Trophoblast cell (in vitro differentiated cells and primary cell): ENCODE measurements at regions not wholly inside any gene's neighbourhood (a gene's known extent, or its start where the extent isn't known, plus 50 kb on each side); places are given as distances from the start of the nearest gene placed in this dataset.

Experiments used
- DNase-seq, 2 donors: peaks; one replicate each; pipeline ENCODE4 v3.0.0-alpha.2; 2016
- H2AFZ ChIP-seq: 2 replicates; pipeline ENCODE4 v1.6.1; 2013; ENCODE audit warnings: low read length, moderate library complexity, mild to moderate bottlenecking; ENCODE audit not compliant: insufficient read depth, poor library complexity
- H2AK5ac ChIP-seq: 2 replicates; pipeline ENCODE4 v1.6.1; 2013; ENCODE audit warnings: mild to moderate bottlenecking, low read length
- H2BK120ac ChIP-seq: 2 replicates; pipeline ENCODE4 v1.6.1; 2013; ENCODE audit warnings: low read length, mild to moderate bottlenecking, moderate library complexity; ENCODE audit not compliant: insufficient read depth, poor library complexity
- H2BK12ac ChIP-seq: 2 replicates; pipeline ENCODE4 v1.6.1; 2013; ENCODE audit warnings: mild to moderate bottlenecking, low read length, moderate library complexity
- H2BK5ac ChIP-seq: 2 replicates; pipeline ENCODE4 v1.6.1; 2013; ENCODE audit warnings: low read length, low read depth, moderate library complexity, mild to moderate bottlenecking; ENCODE audit not compliant: poor library complexity
- H3K14ac ChIP-seq: 2 replicates; pipeline ENCODE4 v1.6.1; 2013; ENCODE audit warnings: mild to moderate bottlenecking, low read length
- H3K18ac ChIP-seq: 2 replicates; pipeline ENCODE4 v1.6.1; 2013; ENCODE audit warnings: mild to moderate bottlenecking, low read length
- H3K23ac ChIP-seq: 2 replicates; pipeline ENCODE4 v1.6.1; 2013; ENCODE audit warnings: low read length
- H3K27ac ChIP-seq: 2 replicates; pipeline ENCODE4 v1.5.1; 2013; ENCODE audit warnings: low read depth, mild to moderate bottlenecking, inconsistent platforms, low read length, moderate library complexity
- H3K27me3 ChIP-seq: 2 replicates; pipeline ENCODE4 v1.6.1; 2013; ENCODE audit warnings: inconsistent platforms, mild to moderate bottlenecking, low read length, moderate library complexity; ENCODE audit not compliant: insufficient read depth
- H3K36me3 ChIP-seq, 2 experiments: 1 replicate in 1 of 2; 2 replicates in 1 of 2; pipeline ENCODE4 v1.6.1; 2013; ENCODE audit warnings: low read length in 2 of 2, mild to moderate bottlenecking in 2 of 2, moderate library complexity in 1 of 2; ENCODE audit not compliant: insufficient read depth in 2 of 2, control insufficient read depth in 1 of 2
- H3K4ac ChIP-seq: 2 replicates; pipeline ENCODE4 v1.6.1; 2013; ENCODE audit warnings: low read depth, mild to moderate bottlenecking, low read length, moderate library complexity
- H3K4me1 ChIP-seq, 2 experiments: 1 replicate in 1 of 2; 2 replicates in 1 of 2; pipeline ENCODE4 v1.6.1; 2013; ENCODE audit warnings: low read length in 2 of 2, mild to moderate bottlenecking in 2 of 2, moderate library complexity in 1 of 2; ENCODE audit not compliant: insufficient read depth in 2 of 2, control insufficient read depth in 1 of 2
- H3K4me2 ChIP-seq: 2 replicates; pipeline ENCODE4 v1.6.1; 2013; ENCODE audit warnings: inconsistent platforms, mild to moderate bottlenecking, low read length, moderate library complexity
- H3K4me3 ChIP-seq: 2 replicates; pipeline ENCODE4 v1.5.1; 2013; ENCODE audit warnings: mild to moderate bottlenecking, low read depth, low read length, inconsistent platforms
- H3K79me1 ChIP-seq: one replicate; pipeline ENCODE4 v1.6.1; 2013; ENCODE audit warnings: low read length
- H3K79me2 ChIP-seq: 2 replicates; pipeline ENCODE4 v1.6.1; 2013; ENCODE audit warnings: low read length, mild to moderate bottlenecking; ENCODE audit not compliant: control insufficient read depth, insufficient read depth, poor library complexity
- H3K9ac ChIP-seq: 2 replicates; pipeline ENCODE4 v1.6.1; 2013; ENCODE audit warnings: mild to moderate bottlenecking, low read length
- H3K9me3 ChIP-seq: 2 replicates; pipeline ENCODE4 v1.6.1; 2013; ENCODE audit warnings: low read depth, mild to moderate bottlenecking, control low read depth, inconsistent platforms, low read length; ENCODE audit not compliant: insufficient read depth
- H4K12ac ChIP-seq: 2 replicates; pipeline ENCODE4 v1.6.1; 2013; ENCODE audit warnings: low read depth, mild to moderate bottlenecking, low read length, moderate library complexity
- H4K8ac ChIP-seq: 2 replicates; pipeline ENCODE4 v1.6.1; 2013; ENCODE audit warnings: low read depth, mild to moderate bottlenecking, low read length, moderate library complexity
- H4K91ac ChIP-seq: one replicate; pipeline ENCODE4 v1.6.1; 2013; ENCODE audit warnings: low read depth, mild to moderate bottlenecking, low read length, moderate library complexity
- WGBS: extraction: QIAGEN DNeasy Blood & Tissue Kit; methylation state at CpG from one replicate; pipeline ENCODE4 v1.1.7; 2013; ENCODE audit warnings: missing lambda C conversion rate; ENCODE audit not compliant: insufficient read length, insufficient coverage; ENCODE audit errors: extremely low coverage; 5-methylcytosine and 5-hydroxymethylcytosine counted together

DNA sequence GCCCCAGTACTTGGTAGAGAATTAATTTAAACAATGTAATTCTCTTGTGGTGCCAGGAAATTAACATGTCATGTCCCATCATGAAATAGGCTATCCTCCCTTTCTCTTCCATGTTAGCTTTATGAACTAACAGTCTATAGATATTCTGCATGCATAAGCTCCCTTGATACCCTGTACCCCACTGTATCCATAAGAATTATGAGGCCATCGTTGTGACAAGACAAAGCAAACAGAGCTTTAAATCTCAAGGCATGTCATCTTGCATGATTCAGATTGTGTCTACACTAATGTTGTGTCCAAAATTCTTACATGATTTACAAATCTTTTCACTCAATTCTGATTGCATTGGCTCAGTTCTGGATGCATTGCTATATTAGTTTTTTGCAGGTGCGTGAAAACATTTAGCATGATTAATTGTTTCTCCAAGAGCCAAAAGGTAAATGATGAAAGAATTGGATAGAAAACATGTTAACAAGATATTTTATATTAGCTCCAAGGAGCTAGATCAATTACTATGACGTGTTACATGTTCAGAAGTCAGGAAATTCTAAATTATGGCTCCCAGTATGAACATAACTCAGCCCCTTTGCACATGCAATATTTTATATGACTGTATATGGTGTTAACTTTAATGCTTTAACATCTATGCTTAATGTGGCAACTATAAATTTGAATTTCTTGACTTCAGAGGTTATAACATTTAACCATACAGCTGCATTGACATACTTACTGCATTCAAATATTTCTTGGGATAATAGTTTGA, 620.3 kb downstream of the SLC4A3 start:
- no peak overlapping the region for H3K23ac ChIP-seq
- no peaks in the 10 kb centered on the region for H3K36me3 ChIP-seq
- H3K27ac ChIP-seq: no peak overlapping the region
- H3K4ac ChIP-seq: no peak overlapping the region
- no peak overlapping the region for H3K4me2 ChIP-seq
- no peak overlapping the region for H2AK5ac ChIP-seq
- no peaks in the 10 kb centered on the region for H3K9me3 ChIP-seq
- no peaks in the 10 kb centered on the region for H3K79me2 ChIP-seq
- H3K9ac ChIP-seq: no peak overlapping the region
- no peak overlapping the region for H4K8ac ChIP-seq
- no peak overlapping the region for H3K18ac ChIP-seq
- H2BK120ac ChIP-seq: no peak overlapping the region
- H4K12ac ChIP-seq: no peak overlapping the region
- H2BK5ac ChIP-seq: no peak overlapping the region
- H2BK12ac ChIP-seq: no peak overlapping the region
- no peak overlapping the region for H3K4me3 ChIP-seq
- H4K91ac ChIP-seq: no peak overlapping the region
- no CpG with 5 or more reads among the region's 3 CpGs for WGBS
- no peaks in the 10 kb centered on the region for H3K27me3 ChIP-seq
- H2AFZ ChIP-seq: no peak overlapping the region
- DNase-seq: no peak
- H3K79me1 ChIP-seq: no peaks in the 10 kb centered on the region
- no peak overlapping the region for H3K14ac ChIP-seq
- no peaks in the 10 kb centered on the region for H3K4me1 ChIP-seq

DNA sequence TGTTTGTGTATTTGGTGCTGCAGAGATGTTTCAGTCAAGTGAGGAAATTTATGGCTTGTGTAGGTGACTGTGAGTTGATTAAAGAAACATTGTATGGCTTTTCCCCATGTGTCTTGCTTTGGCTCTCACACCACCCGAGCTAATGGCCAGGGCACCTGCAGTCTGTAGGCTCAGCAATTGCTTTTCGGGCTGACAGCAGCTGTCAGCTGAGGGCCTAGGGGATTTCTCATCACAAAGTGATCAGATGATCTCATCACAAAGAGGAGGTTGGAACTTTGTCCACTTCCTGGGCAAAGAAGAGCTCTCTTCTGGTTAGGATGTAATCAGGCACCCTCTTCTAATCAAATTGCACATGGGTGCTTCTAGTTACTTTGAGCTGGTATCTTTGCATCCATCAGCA, 632.2 kb downstream of the SLC4A3 start:
- no peak for DNase-seq
- no peak overlapping the region for H3K4me2 ChIP-seq
- H3K27ac ChIP-seq: no peak overlapping the region
- no peak overlapping the region for H3K23ac ChIP-seq
- H3K4ac ChIP-seq: no peak overlapping the region
- no peak overlapping the region for H2AFZ ChIP-seq
- no peaks in the 10 kb centered on the region for H3K79me2 ChIP-seq
- H3K36me3 ChIP-seq: no peaks in the 10 kb centered on the region
- WGBS: no CpG with 5 or more reads among the region's 2 CpGs
- no peak overlapping the region for H3K4me3 ChIP-seq
- H3K14ac ChIP-seq: no peak overlapping the region
- H4K91ac ChIP-seq: no peak overlapping the region
- no peak overlapping the region for H2BK120ac ChIP-seq
- no peak overlapping the region for H2BK5ac ChIP-seq
- no peaks in the 10 kb centered on the region for H3K4me1 ChIP-seq
- no peak overlapping the region for H2BK12ac ChIP-seq
- H3K9me3 ChIP-seq: no peaks in the 10 kb centered on the region
- no peak overlapping the region for H4K8ac ChIP-seq
- H2AK5ac ChIP-seq: no peak overlapping the region
- no peak overlapping the region for H3K9ac ChIP-seq
- H4K12ac ChIP-seq: no peak overlapping the region
- H3K27me3 ChIP-seq: no peaks in the 10 kb centered on the region
- no peak overlapping the region for H3K18ac ChIP-seq
- H3K79me1 ChIP-seq: no peaks in the 10 kb centered on the region

DNA sequence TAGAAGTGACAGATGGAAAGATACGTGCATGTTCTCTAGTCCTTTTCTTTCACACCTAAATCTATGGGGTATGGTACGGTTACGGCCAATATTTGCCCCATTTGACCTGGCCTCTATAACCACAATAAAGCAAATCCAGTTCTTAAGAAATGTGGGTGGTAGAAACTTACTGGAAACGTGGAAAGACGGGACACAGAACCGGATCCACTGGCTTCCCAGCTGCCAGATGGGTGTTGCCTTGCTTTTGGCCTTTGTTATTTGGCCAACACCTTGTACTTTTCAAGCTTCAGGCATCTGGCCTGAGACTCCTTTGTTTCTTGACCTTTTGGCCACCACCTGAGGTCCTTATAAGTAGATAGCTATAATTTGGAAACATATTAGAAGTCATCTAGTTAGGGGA, 635.9 kb downstream of the SLC4A3 start:
- H3K79me2 ChIP-seq: no peaks in the 10 kb centered on the region
- no peak overlapping the region for H3K4me3 ChIP-seq
- H3K4me1 ChIP-seq: no peaks in the 10 kb centered on the region
- no CpG with 5 or more reads among the region's 6 CpGs for WGBS
- no peak overlapping the region for H2BK120ac ChIP-seq
- H4K12ac ChIP-seq: no peak overlapping the region
- no peaks in the 10 kb centered on the region for H3K27me3 ChIP-seq
- H2BK12ac ChIP-seq: no peak overlapping the region
- H2BK5ac ChIP-seq: no peak overlapping the region
- no peak overlapping the region for H3K4ac ChIP-seq
- H3K27ac ChIP-seq: no peak overlapping the region
- H3K9ac ChIP-seq: no peak overlapping the region
- H3K18ac ChIP-seq: no peak overlapping the region
- H3K9me3 ChIP-seq: peaks cover 1% of the 10 kb centered on the region
- H3K23ac ChIP-seq: no peak overlapping the region
- H3K4me2 ChIP-seq: no peak overlapping the region
- no peak overlapping the region for H2AFZ ChIP-seq
- no peak overlapping the region for H2AK5ac ChIP-seq
- no peaks in the 10 kb centered on the region for H3K79me1 ChIP-seq
- peak in 1 of 2 donors; percentile 54 for DNase-seq
- H4K91ac ChIP-seq: no peak overlapping the region
- no peak overlapping the region for H4K8ac ChIP-seq
- H3K14ac ChIP-seq: no peak overlapping the region
- no peaks in the 10 kb centered on the region for H3K36me3 ChIP-seq

DNA sequence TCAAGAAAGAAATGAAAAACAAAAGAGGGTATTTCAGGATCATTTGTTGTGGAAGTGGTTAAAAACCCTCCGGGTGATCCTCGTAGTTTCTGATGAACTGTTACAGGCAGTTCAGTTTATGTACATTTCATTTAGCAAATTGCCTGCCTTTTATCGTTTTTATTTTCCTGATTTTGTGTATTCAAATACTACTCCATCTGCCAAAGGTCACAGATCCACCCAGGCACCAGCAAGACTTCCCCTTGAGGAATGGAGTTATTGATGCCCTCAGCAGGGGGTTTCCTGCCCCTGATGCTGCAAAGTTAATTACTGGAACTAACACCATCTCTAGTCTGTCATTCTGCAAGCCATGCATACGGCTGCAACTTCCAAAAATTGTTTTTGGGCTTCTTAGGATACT, 641.9 kb downstream of the SLC4A3 start:
- no peak overlapping the region for H4K8ac ChIP-seq
- H2AK5ac ChIP-seq: no peak overlapping the region
- no CpG with 5 or more reads among the region's 4 CpGs for WGBS
- peaks cover 2 to 4% of the 10 kb centered on the region in 2 experiments for H3K4me1 ChIP-seq
- no peak overlapping the region for H3K23ac ChIP-seq
- H3K4ac ChIP-seq: no peak overlapping the region
- no peaks in the 10 kb centered on the region for H3K36me3 ChIP-seq
- no peak overlapping the region for H4K91ac ChIP-seq
- no peaks in the 10 kb centered on the region for H3K79me2 ChIP-seq
- no peak for DNase-seq
- no peak overlapping the region for H3K4me3 ChIP-seq
- H3K18ac ChIP-seq: no peak overlapping the region
- H2BK12ac ChIP-seq: no peak overlapping the region
- peaks cover 1% of the 10 kb centered on the region for H3K9me3 ChIP-seq
- no peaks in the 10 kb centered on the region for H3K27me3 ChIP-seq
- H4K12ac ChIP-seq: no peak overlapping the region
- H2BK120ac ChIP-seq: no peak overlapping the region
- H3K14ac ChIP-seq: no peak overlapping the region
- H3K27ac ChIP-seq: no peak overlapping the region
- no peak overlapping the region for H2BK5ac ChIP-seq
- H3K79me1 ChIP-seq: peaks cover 7% of the 10 kb centered on the region
- no peak overlapping the region for H2AFZ ChIP-seq
- H3K9ac ChIP-seq: no peak overlapping the region
- no peak overlapping the region for H3K4me2 ChIP-seq
